HG02970 (cell line): ENCODE measurements at regions not wholly inside any gene's neighbourhood (a gene's known extent, or its start where the extent isn't known, plus 50 kb on each side); places are given as distances from the start of the nearest gene placed in this dataset.
"Not testable (repeated sequence)": the region's sequence is repeated elsewhere in the genome, so short reads cannot be mapped to it uniquely, and the experiment has no call there.

Source experiments
- ATAC-seq: cut with Tn5 transposase; IDR thresholded peaks from one replicate; pipeline ENCODE4 v1.9.1; 2021; ENCODE audit warnings: mild to moderate bottlenecking, moderate library complexity, moderate number of reproducible peaks; ENCODE audit not compliant: unreplicated experiment, low FRiP score

- no peak for ATAC-seq
These were observed 447.5 kb downstream of the IGSF11 start for GRCh38 chr3:118587037-118587741.

GRCh38 chr3:118587847-118588246 lies 446.8 kb downstream of the IGSF11 start:
- no peak for ATAC-seq

GRCh38 chr3:118593277-118593670 lies 441.4 kb downstream of the IGSF11 start:
- ATAC-seq, result no peak

- no peak for ATAC-seq
These were observed 437.5 kb downstream of the IGSF11 start for GRCh38 chr3:118597184-118597583.

- ATAC-seq, result no peak
These were observed 426.5 kb downstream of the IGSF11 start for GRCh38 chr3:118607915-118608820.

GRCh38 chr3:118618247-118619040 lies 416.2 kb downstream of the IGSF11 start:
- no peak for ATAC-seq

GRCh38 chr3:118626453-118626852 lies 408.2 kb downstream of the IGSF11 start:
- no peak for ATAC-seq

- peak; percentile 90 for ATAC-seq
These were observed 405.8 kb downstream of the IGSF11 start for GRCh38 chr3:118628704-118629341.

GRCh38 chr3:118629821-118630220 lies 404.8 kb downstream of the IGSF11 start:
- ATAC-seq, result no peak

GRCh38 chr3:118635711-118636110 lies 398.9 kb downstream of the IGSF11 start:
- ATAC-seq, result no peak

GRCh38 chr3:118636841-118637240 lies 397.8 kb downstream of the IGSF11 start:
- no peak for ATAC-seq

GRCh38 chr3:118637846-118638245 lies 396.8 kb downstream of the IGSF11 start:
- ATAC-seq, result no peak

GRCh38 chr3:118641608-118642007 lies 393.0 kb downstream of the IGSF11 start:
- no peak for ATAC-seq

- no peak for ATAC-seq
These were observed 363.5 kb downstream of the IGSF11 start for GRCh38 chr3:118671192-118671591.

GRCh38 chr3:118675305-118675704 lies 359.3 kb downstream of the IGSF11 start:
- ATAC-seq, result no peak

GRCh38 chr3:118678663-118679062 lies 356.0 kb downstream of the IGSF11 start:
- ATAC-seq, result not testable (repeated sequence)

GRCh38 chr3:118682921-118683320 lies 351.7 kb downstream of the IGSF11 start:
- ATAC-seq, result no peak

GRCh38 chr3:118683636-118684035 lies 351.0 kb downstream of the IGSF11 start:
- no peak for ATAC-seq

- no peak for ATAC-seq
These were observed 346.2 kb downstream of the IGSF11 start for GRCh38 chr3:118688396-118688884.

GRCh38 chr3:118692416-118692815 lies 342.2 kb downstream of the IGSF11 start:
- ATAC-seq, result no peak
